ENCODE measurements at regions not wholly inside any gene's neighbourhood (a gene's known extent, or its start where the extent isn't known, plus 50 kb on each side); places are given as distances from the start of the nearest gene placed in this dataset.

DNA sequence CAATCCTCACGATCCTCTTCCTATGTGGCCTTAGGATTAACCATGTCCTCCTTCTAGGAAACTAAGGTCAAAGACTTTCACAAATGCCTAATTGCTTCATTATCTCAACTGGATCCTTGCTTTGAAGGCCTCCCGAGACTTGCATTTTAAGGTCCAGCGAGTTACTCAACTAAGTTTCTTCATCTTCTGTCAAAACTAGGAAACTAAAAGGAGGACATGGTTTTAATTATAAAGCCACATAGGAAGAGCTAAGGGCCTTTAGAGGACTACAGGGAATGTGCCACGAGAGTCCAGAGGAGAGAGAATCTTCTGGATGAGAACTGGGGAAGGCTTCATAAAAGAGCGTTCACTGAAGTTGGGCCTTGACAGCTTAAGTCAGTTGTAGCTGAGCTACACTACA is 87.8 kb upstream of the LPP start:
- DNase-seq = no peak

DNA sequence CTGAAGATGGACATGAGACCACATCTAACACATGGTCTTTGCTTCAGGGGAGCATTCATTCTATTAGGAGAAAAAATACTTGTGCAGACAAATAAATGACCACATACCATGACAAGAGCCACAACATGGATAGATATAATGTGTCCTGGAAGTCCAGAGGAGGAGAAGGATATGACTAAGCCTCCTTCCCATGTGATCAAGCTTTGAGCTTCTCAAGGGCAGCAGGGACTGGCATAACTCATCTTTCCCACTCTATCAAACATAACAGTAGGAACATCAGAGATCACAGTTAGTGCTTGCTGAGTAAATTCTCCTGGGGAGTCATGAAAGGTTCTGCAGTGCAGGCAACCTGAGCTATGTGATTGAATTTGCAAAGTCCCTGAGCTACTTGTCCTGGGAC is 86.0 kb upstream of the LPP start:
- no peak for DNase-seq

DNA sequence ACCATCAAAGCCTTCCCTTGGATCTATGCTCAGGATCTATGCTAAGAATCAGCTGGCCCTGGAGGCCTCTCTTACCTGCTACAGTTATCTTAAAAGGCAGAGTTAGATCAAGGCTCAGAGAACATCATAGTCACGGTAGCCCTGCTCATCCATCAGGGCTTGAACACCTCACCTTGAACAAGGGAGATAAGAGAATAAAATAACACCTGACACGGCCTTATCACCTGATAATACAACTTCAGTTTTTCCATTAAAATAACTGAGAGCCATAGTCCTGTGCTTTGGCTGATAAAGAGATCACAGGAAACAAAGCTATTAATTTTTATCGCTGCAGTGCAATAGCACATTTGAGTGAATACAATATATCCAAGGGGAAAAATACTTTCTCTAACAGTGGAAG is 85.6 kb upstream of the LPP start:
- no peak for DNase-seq

DNA sequence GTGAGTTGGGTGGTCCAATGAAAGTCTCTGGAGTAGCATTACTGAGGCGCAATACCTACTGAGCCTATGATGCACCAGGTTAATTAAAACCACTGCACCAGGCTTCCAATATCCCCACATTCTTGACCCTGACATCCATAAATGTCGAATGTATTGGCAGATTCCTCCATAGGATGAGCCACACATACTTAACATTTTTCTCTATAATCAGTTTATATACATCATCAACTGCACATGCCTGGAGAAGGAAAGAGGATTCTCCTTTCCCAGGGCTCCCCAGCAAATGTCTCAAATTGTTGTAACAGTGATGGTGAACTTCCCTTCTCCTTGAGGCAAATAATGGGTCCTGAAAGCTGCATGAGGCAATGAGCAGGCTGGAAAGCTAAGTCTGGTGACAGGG is 82.3 kb upstream of the LPP start:
- DNase-seq = no peak

DNA sequence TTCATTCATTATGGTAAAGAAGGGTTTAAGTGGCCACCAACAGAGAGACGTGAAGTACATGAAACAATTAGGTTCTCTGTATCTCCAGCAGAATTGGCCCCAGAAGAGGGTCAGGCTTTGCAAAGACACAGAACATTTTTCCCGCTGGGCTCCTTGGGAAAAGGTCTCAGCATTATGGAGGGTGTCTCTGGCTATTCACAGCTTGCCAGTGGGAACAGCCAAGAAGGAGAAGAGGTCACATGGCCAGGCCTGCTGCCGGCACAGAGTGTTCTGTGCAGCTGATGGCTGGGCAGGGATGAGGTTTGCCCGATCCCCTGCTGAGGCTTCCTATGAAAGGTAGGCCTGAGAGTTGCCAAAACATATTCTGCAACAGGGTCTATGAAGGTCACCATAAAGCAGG is 77.8 kb upstream of the LPP start:
- DNase-seq = no peak

DNA sequence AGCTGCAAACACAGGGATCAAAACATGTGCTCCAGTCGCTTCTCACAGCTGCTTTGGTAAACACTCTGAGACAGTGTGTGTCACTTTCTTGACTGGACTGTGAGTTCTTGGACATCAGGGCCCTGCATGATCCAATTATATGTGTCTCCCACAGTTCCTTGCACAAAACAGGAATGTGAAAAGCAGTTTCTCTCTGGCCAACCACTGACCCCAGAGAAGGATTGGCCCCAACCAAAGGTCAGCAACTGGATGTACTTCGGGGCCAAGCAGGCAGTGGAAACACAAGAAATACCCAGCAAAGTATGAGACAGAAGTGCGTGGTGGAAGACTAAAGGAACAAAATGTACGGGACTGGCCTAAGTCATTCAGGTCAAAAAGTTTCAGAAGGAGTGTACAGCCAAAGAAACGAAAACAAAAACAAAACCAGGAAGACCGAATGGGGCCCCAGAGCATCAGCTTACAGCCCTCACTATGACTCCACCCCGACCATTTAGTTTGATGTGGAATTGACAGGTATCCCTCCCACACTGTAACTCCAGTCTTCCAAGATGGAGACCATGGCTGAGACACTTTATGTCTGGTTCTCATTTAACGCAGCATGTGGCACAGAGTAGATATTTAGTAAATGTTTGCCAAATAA is 76.7 kb upstream of the LPP start:
- DNase-seq = no peak

DNA sequence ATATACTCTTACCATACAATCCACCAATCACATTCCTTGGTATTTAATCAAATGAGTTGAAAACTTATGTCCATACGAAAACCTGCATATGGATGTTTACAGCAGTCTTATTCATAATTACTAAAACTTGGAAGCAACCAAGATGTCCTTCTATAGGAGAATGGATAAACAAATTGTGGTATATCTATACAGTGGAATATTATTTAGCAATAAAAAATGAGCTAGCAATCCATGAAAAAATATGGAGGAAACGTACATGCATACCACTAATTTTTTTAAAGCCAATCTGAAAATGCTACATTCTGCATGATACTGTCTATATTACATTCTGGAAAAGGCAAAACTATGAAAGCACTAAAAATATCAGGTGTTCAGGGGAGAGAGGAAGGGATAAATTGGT is 73.9 kb upstream of the LPP start:
- DNase-seq = no peak

DNA sequence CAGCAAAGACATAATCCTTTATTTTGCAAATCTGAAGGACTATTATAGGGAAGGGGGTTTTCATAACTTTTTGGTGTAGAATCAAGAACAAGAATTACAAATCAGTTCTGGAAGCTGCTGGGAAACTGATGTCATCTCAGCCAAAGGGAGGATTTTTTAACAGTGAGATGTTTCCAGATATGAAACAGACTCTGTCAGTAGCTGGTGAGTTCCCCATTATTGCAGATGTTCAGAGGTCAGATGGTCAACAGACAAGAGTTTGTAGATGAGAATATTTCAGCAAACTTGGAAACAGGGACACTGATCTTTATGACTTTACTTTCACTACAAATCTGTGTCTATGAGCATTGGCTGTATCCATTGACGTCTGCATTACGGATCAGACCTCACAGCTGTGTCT is 71.9 kb upstream of the LPP start:
- DNase-seq = no peak

DNA sequence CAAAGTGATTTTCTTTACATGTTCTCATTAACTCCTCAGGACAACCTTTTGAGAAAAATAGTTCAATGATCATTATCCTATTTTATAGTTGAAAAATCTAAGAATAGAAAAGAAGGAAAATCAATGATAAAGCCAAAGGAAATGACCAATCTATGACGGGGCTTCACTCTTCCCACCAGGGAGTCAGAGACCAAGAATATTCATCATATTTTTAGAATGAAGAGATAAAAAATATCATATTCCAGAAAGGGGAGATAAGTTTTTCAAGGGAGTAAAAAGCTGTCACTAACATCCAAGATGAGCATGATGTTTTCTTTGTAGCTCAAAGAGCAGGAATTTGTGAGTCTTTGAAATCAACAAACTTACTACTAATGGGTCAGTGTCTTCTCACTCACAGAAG is 71.5 kb upstream of the LPP start:
- DNase-seq = no peak

DNA sequence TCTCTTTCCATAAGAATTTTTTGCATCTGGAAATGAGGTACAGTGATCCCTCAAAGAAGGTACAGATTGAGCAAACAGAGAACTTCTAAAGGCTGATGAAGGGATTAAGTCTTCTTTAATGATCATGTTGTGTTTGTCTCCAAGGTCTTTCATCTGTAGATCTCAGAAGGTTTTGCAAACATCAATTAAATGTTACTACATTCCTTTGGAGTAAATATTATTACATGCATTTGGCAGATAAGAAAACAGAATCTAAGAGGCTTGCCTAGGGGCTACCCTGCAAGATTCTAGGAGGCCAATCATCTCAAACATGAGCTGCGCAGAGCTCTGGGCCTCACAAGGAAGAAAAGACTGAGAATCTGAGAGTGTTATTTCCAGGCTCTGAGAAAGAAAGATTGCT is 70.9 kb upstream of the LPP start:
- no peak for DNase-seq

DNA sequence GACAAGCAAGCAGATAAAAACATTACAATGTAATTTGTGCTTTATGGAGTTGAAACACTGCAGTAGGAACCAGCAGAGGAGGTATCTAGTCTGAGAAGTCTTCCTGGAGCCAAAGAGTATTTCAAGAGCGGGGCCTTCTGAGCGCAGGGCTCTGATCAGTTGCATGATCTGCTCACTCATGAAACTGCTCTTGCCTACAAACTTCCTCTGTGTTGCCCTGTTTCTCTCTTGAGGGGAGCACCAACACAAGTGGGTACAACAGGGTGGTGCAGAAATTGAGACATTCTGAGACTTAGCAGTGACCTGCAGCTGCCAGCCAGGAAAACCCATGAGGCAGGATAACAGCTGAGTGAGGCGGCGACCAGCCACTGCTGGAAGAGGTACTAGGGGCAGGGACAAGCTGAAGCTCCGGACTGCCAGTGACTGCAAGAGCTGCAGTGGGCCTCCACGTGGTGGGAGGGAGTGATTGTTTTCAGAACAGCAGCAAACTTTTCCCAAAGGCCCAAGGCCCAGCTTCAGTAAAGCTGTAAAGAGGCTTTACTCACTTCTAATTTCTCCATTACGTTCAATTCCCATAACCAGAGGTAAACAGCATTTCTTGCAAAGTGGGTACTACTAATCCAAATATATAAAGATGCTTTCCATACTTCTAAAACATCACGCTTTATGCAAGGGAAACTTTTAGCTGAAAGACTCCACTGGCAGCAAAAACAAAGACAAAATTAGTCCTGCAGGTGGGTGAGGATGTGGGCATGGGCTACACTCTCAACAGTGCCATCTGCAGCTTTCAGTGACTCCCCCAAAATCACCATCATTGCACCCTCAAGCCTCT is 69.0 kb upstream of the LPP start:
- no peak for DNase-seq

DNA sequence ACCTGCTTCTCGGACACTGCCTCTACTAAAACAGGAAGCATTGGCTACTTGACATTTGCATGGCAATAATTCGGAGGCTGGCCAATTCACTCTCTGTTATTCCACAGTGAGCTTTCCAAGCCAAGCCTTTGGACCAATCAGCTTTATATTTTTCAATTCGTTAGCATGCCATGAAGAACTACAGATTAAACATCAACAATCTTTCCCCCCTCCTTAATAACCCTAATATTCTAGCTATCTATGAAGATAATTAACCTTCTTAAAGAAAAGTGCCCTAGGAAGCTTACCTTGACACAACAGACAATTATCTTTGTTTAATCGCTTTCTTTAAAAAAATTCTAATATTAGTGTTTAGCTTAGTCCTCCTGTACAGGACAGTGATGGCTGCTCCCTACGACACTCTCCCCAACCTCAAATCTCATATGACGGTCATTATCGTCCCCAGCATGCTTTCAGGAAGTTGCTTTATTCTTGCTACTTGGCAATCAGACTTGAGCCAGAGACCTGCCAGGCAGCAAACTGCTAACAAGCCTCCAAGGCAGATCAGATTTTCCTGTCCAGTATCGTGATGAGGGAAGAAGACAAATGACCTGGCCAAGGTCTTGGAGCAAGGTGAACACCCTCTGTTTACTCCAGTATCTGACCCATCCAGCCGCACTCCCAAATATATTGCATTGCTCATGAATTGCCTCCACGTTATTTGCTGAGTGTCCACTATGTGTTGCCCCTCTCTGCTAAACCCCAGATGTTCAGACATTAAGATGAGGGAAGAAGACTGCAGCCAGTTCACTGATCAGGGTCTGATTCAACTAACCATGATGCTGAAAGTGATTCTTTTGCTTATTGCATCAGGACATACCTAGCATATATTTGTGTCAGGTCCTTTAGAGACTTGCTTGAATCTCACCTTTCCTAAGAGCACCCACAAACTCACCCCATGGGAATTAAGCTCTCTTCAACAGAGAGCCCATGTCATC is 68.1 kb upstream of the LPP start:
- no peak for DNase-seq

DNA sequence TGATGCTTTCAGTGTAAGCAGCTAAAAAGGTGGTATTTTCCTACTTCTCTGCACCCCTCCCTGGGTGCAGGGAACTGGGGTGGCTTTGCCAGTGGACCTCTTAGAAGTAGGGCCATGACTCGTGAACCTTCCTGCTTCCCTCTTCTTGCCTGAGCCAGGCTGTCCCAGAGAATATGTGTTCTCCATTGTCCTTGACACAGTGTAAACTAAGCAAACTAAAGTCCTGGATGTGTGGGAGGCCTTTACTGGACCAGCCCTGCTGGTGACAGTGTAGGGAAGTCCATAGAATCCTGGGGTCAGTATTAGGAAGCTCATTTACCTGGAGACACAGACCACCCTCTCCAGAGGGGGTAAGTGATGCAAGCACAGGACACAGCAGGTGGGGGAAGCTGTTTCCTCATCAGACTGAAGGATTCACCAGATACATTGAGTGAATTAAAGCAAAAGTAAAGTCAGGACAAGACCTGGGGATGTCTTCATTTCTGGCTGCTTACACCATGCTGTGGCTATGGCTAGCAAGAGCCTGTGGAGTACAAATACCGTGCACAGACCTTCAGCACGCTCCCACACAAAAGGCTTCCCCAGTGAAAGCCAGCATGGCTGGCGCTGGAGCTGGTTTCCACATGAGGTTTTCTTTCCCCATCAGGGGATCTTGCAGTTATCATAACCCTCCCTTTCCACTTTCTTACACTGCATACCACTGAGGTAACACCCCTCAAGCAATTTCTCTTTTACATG is 64.8 kb upstream of the LPP start:
- no peak for DNase-seq

DNA sequence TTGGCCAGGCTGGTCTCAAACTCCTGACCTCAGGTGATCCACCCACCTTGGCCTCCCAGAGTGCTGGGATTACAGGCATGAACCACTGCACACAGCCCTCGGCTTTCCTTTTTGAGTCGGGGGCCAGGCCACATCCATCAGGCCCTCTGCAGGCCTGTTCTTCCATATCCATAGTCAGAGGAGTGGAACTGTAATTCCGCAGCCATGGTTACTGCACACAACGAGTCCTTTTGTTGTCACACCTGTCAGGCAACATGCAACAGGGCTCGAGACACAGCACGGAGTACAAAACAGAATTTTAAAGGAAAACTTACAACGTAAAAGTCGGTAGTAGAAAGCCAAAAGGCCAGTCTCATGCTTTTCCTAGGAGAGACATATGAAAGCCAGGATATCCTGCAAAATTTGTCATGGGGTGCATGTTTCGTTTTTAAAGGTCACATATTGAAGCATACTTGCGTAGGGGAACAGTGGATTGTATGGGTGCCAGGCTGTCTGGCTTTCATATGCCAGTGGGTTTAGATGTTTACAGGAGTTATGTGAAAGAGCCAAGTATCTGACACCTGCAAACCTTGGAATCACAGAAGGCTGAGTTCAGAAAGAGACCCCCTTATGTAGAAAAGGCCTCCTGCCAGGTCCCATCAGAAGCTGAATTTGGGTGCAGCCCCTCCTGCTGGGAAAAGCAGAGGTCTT is 63.2 kb upstream of the LPP start:
- peak; percentile 14 for DNase-seq

DNA sequence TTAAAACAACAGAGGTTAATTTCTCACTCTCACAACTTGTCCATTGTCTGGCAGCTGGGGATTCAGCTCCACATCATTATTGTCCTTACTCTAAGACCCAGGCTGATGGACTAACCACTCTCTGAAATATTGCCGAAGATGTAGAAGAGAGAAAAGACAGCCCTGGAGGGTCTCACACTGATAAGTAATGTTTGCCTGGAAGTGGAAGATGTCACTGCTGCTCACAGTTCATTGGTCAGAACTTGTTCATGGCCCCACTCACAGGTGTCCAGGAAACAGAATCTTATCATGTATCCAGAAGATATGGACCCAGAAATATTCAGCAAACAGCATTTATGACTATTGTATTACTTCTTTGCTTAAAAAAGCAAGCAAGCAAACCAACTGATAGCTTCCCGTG is 62.2 kb upstream of the LPP start:
- no peak for DNase-seq

DNA sequence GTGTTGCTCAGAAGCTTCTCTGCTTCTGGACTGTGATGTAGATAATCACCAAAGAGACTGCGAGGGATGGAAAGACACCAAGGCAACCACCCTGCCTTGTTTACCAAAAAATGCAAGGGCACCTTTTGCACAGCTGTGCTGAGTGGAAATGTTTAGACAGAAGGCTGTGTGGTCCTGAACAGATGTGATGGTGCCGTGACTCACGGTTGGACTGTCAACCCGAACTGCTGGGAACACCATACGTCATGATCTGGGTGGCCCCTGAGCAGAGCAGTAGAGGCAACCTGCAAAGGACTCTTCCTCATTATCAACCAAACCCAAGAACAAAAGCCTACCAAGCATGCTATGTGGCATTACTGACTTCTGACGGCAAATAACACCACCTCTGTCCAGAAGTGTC is 61.3 kb upstream of the LPP start:
- DNase-seq = no peak

DNA sequence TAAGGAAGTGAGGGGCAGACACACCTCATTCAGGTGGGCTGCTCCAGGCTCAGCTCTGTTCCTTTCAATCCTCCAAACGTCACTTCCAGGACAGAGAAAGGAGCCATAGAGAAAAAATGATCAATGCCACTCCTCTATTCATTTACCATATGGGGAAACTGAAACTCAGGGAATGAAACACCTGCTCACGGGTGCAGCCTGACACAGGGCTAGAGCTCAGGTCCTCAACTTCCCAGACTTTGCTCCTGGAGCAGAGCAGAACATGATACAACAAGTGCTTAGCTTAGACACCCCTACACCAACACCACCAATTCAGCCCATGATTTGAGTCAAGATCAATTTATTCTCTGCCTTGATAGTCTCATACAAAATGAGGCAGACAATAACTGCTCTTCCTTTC is 58.5 kb upstream of the LPP start:
- no peak for DNase-seq

DNA sequence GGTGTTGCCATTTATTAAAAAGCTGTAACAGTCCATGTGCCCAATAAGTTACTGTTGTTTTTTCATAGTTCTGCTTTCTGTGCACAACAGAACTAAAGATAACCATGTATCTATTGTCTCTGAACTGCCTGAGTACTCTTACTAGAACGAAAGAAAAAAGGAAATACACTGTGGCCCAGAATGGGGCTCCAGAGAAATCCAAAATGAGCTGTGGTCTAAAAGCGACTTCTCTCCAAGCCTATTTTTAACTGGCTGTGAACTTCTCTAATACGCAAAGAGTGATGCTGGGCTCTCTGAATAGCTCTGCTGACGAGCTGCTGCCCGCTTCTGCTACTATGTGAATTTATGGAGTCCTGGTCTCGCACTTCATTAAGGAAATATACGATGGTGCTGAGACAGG is 56.2 kb upstream of the LPP start:
- no peak for DNase-seq

DNA sequence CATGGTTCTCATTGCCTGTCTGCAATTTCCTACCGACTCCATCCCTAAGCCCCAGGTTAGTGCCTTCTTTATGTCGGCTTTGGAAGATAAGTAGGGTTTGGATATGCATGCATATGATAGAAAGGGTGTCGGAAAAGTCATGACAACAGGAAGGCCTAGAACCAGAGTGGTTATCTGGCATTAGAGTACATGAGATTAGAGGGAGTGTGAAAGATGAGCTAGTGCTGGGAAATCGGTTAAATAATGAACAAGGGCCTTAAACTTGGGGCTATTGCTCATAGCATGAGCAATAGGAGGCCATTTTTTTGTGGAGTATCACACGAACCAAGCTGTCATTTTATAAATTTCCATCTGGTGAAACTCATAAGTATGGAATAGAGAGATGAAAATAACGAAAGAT is 54.0 kb upstream of the LPP start:
- no peak for DNase-seq

DNA sequence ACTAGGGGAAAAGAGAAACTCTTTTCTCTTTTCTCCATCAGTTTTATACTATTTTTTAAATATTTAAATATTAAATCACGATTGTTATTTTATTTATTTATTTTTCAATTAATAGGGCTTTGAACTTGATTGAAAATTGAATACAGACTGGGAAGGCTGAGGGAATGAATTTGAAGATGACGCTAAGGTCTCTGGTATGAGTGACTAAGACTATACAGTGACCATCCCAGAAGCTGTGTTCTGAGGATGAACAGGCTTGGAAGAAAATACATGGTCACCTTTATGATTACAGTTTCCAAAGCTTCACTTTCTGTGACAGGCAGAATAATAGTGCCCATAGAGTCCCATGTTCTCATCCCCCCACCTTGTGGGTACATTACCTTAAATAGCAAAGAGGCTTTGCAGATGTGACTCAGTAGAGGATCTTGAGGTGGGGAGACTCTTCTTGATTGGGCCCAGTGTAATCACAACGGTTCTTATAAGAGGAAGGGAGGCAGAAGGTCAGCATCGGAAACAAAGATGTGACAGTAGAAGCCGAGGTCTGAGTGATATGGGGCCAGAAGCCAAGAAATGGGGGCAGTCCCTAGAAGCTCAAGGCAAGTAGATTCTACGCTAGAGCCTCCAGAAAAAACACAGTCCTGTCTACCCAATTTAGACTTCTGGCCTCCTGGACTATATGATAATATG is 51.0 kb upstream of the LPP start:
- DNase-seq = no peak

DNA sequence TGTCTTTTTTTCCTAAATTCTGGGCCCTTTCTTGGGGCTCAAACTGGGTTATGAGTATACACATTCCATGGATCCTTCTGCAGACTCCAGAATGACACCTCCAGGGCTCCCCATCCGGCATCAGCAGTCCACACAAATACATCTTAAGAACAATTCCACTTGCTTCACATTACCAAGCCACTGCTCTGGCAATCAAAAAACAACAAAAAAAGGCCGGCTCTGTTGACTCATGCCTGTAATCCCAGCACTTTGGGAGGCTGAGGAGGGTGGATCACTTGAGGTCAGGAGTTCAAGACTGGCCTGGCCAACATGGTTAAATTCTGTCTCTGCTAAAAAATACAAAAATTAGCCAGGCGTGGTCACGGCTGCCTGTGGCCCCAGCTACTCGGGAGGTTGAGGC is 49.9 kb upstream of the LPP start:
- no peak for DNase-seq
